ENCODE measurements at regions not wholly inside any gene's neighbourhood (a gene's known extent, or its start where the extent isn't known, plus 50 kb on each side); places are given as distances from the start of the nearest gene placed in this dataset.
"Not testable (repeated sequence)": the region's sequence is repeated elsewhere in the genome, so short reads cannot be mapped to it uniquely, and the experiment has no call there.

- H3K4me1 Mint-ChIP-seq (ENCODE audit: unreplicated experiment) = no peaks in the 10 kb centered on the region
- TF ChIP-seq, protein P1, sequence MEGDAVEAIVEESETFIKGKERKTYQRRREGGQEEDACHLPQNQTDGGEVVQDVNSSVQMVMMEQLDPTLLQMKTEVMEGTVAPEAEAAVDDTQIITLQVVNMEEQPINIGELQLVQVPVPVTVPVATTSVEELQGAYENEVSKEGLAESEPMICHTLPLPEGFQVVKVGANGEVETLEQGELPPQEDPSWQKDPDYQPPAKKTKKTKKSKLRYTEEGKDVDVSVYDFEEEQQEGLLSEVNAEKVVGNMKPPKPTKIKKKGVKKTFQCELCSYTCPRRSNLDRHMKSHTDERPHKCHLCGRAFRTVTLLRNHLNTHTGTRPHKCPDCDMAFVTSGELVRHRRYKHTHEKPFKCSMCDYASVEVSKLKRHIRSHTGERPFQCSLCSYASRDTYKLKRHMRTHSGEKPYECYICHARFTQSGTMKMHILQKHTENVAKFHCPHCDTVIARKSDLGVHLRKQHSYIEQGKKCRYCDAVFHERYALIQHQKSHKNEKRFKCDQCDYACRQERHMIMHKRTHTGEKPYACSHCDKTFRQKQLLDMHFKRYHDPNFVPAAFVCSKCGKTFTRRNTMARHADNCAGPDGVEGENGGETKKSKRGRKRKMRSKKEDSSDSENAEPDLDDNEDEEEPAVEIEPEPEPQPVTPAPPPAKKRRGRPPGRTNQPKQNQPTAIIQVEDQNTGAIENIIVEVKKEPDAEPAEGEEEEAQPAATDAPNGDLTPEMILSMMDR (IDR thresholded peaks at IDR 0.05) = no peak
- H3K9me3 Mint-ChIP-seq (ENCODE audit: unreplicated experiment) = no peaks in the 10 kb centered on the region
- H3K36me3 Mint-ChIP-seq (ENCODE audit: unreplicated experiment) = no peaks in the 10 kb centered on the region
- H3K27ac Mint-ChIP-seq (ENCODE audit: unreplicated experiment) = no peak overlapping the region
- H3K4me3 Mint-ChIP-seq (ENCODE audit: unreplicated experiment) = no peak overlapping the region
- peaks cover 2% of the 10 kb centered on the region for H3K27me3 Mint-ChIP-seq (ENCODE audit: unreplicated experiment)
- DNase-seq (ENCODE audit: extremely low spot score, unreplicated experiment) = no peak
Measured at GRCh38 chr6:2597991-2598390, 152.7 kb downstream of the MYLK4 start.

DNA sequence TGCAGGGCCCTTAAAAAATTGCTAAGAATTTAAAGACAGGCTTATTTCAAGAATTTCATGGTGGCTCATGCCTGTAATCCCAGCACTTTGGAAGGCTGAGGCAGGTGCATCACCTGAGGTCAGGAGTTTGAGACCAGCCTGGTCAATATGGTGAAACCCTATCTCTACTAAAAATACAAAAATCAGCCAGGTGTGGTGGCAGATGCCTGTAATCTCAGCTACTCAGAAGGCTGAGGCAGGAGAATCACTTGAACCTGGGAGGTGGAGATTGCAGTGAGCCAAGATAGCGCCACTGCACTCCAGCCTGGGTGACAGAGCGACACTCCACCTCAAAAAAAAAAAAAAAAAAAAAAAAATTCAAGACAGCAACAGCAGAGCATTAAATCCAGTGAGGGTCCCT, 153.3 kb downstream of the MYLK4 start:
- not testable (repeated sequence) for H3K4me3 Mint-ChIP-seq (ENCODE audit: unreplicated experiment); H3K9me3 Mint-ChIP-seq (ENCODE audit: unreplicated experiment); H3K27me3 Mint-ChIP-seq (ENCODE audit: unreplicated experiment); H3K4me1 Mint-ChIP-seq (ENCODE audit: unreplicated experiment); H3K36me3 Mint-ChIP-seq (ENCODE audit: unreplicated experiment); DNase-seq (ENCODE audit: extremely low spot score, unreplicated experiment); H3K27ac Mint-ChIP-seq (ENCODE audit: unreplicated experiment)

DNA sequence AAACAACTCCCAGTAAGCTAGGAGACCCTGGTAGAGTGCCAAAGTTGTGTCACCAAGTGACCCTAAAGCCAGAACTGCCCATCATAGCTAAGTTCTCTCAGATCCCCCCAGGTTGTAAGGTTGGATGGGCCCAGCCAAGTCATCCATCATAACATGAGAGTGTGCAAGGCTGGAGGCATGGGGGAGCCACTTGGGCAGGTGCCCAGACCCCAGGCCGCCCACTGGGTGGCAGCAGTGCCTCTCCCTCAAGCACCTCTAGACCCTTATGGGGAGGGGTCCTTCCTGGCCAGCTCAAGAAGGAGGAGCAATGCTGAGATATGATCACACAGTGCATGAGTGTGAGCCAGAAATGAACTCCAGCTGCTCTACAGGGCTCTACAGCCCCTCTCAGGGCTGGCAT, 154.5 kb downstream of the MYLK4 start:
- TF ChIP-seq, protein P1 (IDR thresholded peaks at IDR 0.05) = peak; percentile 23
- Mint-ChIP-seq H3K27ac (ENCODE audit: unreplicated experiment) (no peak overlapping the region), H3K9me3 (ENCODE audit: unreplicated experiment) (no peaks in the 10 kb centered on the region), H3K27me3 (ENCODE audit: unreplicated experiment) (no peaks in the 10 kb centered on the region), H3K4me3 (ENCODE audit: unreplicated experiment) (no peak overlapping the region), H3K4me1 (ENCODE audit: unreplicated experiment) (no peaks in the 10 kb centered on the region), H3K36me3 (ENCODE audit: unreplicated experiment) (no peaks in the 10 kb centered on the region)
- DNase-seq (ENCODE audit: extremely low spot score, unreplicated experiment) = no peak

DNA sequence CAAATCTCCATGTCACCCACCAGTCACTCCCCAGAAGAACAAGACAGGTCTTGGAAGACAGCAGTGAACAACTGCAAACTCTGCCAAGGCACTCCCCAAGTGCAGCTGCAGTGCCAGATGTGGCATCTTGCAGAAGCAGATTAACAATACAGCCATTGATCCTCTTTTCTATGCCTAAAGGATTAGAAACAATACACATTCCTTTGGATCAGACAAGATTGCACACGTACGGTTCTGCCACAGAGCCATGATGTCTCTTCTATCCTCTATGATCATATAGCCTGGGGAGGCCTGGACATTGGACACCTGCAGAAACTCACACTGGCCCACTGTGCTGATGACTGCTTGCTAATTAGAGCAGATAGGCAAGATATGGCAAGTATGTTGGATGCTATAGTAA, 155.9 kb downstream of the MYLK4 start:
- Mint-ChIP-seq H3K27me3 (ENCODE audit: unreplicated experiment) (no peaks in the 10 kb centered on the region), H3K4me1 (ENCODE audit: unreplicated experiment) (peaks cover 5% of the 10 kb centered on the region), H3K36me3 (ENCODE audit: unreplicated experiment) (no peaks in the 10 kb centered on the region), H3K27ac (ENCODE audit: unreplicated experiment) (no peak overlapping the region), H3K9me3 (ENCODE audit: unreplicated experiment) (no peaks in the 10 kb centered on the region), H3K4me3 (ENCODE audit: unreplicated experiment) (no peak overlapping the region)
- no peak for DNase-seq (ENCODE audit: extremely low spot score, unreplicated experiment)
- TF ChIP-seq, protein P1 (IDR thresholded peaks at IDR 0.05) = no peak

DNA sequence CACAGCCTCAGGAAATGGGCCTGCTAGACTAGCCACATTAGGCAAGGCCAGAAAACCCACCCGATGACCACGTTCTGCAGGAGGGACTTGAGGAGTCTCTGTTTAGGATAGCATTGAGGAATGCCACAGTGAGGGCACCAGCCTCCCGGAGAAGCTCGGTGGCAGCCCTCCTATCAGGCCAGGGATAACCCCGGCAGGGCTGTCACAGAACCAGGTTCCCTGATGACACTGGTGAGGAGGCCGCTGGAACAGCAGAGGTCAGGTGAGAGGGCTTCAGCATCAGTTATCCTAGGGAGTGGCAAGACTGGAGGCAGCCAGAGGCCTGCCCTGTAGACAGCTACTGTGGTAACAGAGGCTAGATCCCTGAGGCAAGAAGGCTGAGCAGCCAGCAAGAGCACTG, 157.6 kb downstream of the MYLK4 start:
- peaks cover 12% of the 10 kb centered on the region for H3K4me1 Mint-ChIP-seq (ENCODE audit: unreplicated experiment)
- no peaks in the 10 kb centered on the region for H3K27me3 Mint-ChIP-seq (ENCODE audit: unreplicated experiment)
- H3K9me3 Mint-ChIP-seq (ENCODE audit: unreplicated experiment) = peaks cover 3% of the 10 kb centered on the region
- no peak for DNase-seq (ENCODE audit: extremely low spot score, unreplicated experiment)
- no peaks in the 10 kb centered on the region for H3K36me3 Mint-ChIP-seq (ENCODE audit: unreplicated experiment)
- H3K27ac Mint-ChIP-seq (ENCODE audit: unreplicated experiment) = no peak overlapping the region
- TF ChIP-seq, protein P1 (IDR thresholded peaks at IDR 0.05) = no peak
- H3K4me3 Mint-ChIP-seq (ENCODE audit: unreplicated experiment) = no peak overlapping the region

GRCh38 chr6:2589171-2589661, 161.5 kb downstream of the MYLK4 start:
- Mint-ChIP-seq H3K36me3 (ENCODE audit: unreplicated experiment) (no peaks in the 10 kb centered on the region), H3K9me3 (ENCODE audit: unreplicated experiment) (peaks cover 31% of the 10 kb centered on the region), H3K4me3 (ENCODE audit: unreplicated experiment) (no peak overlapping the region), H3K27me3 (ENCODE audit: unreplicated experiment) (peaks cover 6% of the 10 kb centered on the region), H3K4me1 (ENCODE audit: unreplicated experiment) (peaks cover 12% of the 10 kb centered on the region), H3K27ac (ENCODE audit: unreplicated experiment) (no peak overlapping the region)
- TF ChIP-seq, protein P1 (IDR thresholded peaks at IDR 0.05) = no peak
- no peak for DNase-seq (ENCODE audit: extremely low spot score, unreplicated experiment)

Measured in osteocyte (in vitro differentiated cells).